Stimulated activated CD4-positive, alpha-beta T cell treated with anti-CD3 and anti-CD28 coated beads, TNF-alpha, amount 100 ng/mL, for 24 hours (primary cell): ENCODE measurements at regions not wholly inside any gene's neighbourhood (a gene's known extent, or its start where the extent isn't known, plus 50 kb on each side); places are given as distances from the start of the nearest gene placed in this dataset.
"Not testable (repeated sequence)": the region's sequence is repeated elsewhere in the genome, so short reads cannot be mapped to it uniquely, and the experiment has no call there.

Source experiments
- DNase-seq, 3 experiments: peaks; one replicate each; pipeline ENCODE4 v3.0.0-alpha.2; 2020; ENCODE audit warnings: low read depth in 3 of 3

GRCh38 chr4:180253419-180253818 is 1989.8 kb upstream of the TENM3 start:
- DNase-seq: no peak

DNA sequence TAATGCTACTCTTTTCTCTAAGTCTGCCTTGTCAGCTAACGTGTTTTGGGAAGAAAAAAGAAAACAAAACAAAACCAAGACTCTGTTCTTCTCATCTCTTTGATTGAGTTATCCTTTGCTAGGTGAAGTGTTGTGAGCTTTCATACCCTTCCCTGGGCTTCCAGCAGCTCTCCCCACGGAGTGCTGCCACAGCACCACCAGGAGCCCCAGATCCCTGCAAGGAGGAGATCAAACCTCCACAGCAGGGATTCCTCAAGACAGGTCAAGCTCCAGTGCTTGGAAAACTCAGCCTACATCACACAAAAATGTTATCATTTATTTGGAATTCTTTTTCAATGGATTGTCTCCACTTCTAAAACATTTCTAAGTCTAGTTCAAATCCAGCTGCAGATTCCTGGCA is 1981.9 kb upstream of the TENM3 start:
- DNase-seq: no peak

GRCh38 chr4:180280076-180280475 is 1963.1 kb upstream of the TENM3 start:
- no peak for DNase-seq

- DNase-seq: no peak
Observed at GRCh38 chr4:180280726-180281297, 1962.4 kb upstream of the TENM3 start.

GRCh38 chr4:180281724-180282123 is 1961.5 kb upstream of the TENM3 start:
- DNase-seq: no peak

GRCh38 chr4:180284267-180284666 is 1958.9 kb upstream of the TENM3 start:
- no peak for DNase-seq

GRCh38 chr4:180285796-180286195 is 1957.4 kb upstream of the TENM3 start:
- no peak for DNase-seq

- no peak for DNase-seq
Observed at GRCh38 chr4:180292339-180292738, 1950.9 kb upstream of the TENM3 start.

GRCh38 chr4:180296036-180296599 is 1947.1 kb upstream of the TENM3 start:
- no peak for DNase-seq

- DNase-seq: no peak
Observed at GRCh38 chr4:180304321-180304720, 1938.9 kb upstream of the TENM3 start.

- no peak for DNase-seq
Observed at GRCh38 chr4:180310616-180311015, 1932.6 kb upstream of the TENM3 start.

DNA sequence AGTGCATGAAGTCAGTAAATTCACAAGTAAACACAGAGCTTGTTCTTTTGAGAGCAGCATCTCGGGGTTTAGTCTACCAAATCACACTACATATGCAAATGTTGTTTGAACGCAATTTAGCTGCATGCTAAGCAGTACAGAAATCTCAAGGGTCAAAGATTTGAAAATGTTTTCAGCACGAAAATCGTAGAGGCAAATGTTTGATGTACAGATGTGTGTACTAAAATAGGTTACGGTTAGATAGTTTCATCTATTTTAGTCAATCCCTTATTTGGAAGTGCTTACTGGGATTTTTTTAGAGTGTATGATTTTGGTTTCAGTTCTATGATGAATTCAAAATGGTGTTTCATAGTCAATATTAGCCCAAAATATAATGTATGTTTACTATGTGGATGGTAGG is 1928.2 kb upstream of the TENM3 start:
- no peak for DNase-seq

GRCh38 chr4:180330521-180330920 is 1912.7 kb upstream of the TENM3 start:
- DNase-seq: no peak

DNA sequence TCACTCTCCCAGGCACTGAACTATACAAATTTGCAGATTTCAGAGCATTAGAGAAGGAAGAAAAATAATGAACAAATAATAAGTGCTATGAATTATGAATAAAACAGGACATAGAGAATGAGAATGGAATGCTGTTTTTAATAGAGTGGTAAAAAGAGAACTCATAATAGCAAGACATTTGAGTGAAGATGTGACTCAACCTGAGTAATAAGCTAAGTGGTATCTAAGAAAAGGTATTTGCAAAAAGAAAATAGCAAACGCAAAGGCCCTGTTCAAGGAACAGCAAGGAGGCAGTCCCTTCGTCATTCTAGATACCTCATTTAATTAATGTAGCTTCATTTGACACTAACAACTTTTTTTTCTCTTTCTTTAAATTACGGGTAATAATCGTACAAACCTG is 1910.0 kb upstream of the TENM3 start:
- no peak for DNase-seq

DNA sequence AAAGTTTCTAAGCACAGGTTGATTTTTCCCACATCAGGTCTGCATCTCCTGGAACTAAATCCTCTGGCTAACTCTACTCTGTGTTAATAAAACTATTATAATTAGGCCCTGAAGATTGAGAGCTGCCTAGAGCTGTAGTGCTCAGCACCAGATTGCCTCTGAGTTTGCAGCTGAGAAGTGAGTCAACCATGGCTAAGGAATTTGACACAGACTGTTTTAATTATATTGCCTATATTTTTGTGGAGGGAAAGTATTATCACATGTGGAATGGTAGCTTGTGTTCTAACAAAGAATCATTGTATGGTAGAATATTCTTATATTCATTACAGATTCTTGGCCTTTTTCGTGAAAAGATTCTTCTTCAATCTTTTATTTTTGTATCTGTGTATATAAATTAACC is 1907.6 kb upstream of the TENM3 start:
- DNase-seq: no peak

DNA sequence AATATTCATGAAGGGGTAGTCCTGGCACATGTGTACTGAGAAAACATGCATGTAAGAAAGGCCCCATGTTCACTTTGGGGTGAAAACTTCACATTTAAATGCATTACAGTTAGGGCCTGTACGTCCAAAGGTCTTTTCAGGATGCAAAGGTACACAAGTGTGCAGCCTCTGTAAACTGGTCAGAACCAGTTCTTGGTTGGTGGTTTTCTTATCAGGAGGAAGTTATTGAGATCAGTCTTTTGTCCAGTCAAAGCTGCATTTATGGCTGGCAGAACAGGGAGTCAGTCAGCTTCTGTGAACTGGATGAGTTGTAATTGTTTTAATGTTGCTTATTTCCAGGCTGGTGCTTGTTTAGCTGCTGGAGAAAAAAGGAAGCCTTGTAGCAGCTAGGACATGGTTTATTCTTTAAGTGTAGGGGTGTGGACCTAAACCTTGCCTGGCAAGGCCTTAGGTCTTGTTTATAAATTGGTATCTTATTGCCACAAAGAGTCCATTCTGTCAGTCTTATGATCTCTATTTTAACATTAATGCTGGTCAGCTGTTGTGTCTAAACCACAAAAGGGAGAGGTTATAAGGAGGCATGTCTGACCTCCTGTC is 1906.6 kb upstream of the TENM3 start:
- DNase-seq: no peak

DNA sequence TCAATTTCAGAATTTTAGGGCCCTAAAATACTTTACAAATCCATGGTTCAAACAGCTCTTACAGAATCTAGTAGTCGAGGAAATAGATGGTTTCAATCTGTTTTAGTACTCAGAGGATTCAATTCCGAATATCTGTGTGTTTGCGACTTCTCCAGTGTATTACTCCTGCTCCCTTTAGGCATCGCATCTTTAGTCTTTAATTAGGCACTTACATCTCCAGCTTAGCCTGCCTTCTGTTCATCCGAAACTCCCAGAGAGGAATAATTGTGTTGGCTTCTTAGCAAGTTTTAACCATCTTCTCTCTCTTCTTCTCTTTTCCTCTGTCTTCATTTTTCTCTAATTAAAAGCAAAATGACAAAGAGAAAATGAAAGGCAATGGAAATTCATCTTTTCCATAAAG is 1901.3 kb upstream of the TENM3 start:
- no peak for DNase-seq

DNA sequence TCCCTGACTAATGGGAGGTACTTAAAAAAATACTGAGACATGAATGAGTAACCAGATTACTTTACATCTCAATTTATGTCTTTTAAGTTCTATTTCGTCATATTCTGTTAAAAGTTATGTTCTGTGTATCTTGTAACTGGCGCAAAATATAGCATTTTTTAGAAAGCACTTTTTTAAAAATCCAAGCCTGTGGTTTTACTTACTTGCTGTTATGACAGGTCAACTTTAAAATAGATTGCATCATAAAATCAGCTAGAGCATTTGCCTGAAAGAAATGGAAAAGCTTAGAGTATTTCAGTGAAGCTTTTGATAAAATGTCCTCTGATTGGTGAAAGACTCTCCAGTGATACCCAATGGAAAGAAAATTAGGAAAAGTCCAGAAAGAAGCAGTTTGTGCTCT is 1892.3 kb upstream of the TENM3 start:
- no peak for DNase-seq

DNA sequence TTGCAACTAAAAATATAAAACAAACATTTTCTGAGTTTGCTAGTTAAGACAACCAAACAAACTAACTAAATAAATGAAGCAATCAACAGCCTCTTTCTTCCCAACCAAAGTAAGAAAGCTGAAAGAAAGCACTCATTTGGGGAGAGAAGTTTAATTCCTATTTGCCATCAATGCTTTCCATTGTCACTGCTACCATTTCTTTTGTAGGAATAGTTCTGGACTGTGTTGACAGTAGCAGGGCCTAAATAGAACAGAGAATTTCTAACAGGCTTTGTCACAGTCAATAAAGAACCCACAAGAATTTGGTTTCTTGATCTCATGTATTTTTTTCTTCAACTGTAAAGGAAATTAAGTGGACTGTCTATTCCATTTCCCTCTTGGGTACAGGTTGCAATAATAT is 1886.4 kb upstream of the TENM3 start:
- no peak for DNase-seq

DNA sequence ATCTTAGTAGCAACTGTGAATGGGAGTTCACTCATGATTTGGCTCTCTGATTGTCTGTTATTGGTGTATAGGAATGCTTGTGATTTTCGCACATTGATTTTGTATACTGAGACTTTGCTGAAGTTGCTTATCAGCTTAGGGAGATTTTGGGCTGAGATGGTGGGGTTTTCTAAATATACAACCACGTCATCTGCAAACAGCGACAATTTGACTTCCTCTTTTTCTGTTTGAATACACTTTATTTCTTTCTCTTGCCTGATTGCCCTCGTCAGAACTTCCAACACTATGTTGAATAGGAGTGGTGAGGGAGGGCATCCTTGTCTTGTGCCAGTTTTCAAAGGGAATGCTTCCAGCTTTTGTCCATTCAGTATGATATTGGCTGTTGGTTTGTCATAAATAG is 1883.1 kb upstream of the TENM3 start:
- DNase-seq: not testable (repeated sequence)

DNA sequence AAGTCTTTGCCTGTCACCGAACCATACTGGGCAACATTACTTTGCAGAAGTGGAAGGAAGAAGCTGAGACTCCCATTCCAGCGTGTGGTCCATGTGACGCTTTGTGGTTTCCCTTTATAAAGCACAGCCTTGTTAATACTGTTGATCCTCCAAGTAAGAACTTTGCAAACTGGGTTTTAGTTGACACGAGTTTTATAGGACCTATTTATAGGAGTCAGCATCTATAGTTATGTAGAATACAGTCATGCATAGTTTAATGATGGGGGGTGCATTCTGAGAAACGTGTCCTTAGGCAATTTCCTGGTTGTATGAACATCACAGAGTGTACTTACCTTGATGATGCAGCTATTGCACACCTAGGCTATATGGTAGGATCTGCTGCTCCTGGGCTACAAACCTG is 1879.4 kb upstream of the TENM3 start:
- no peak for DNase-seq

DNA sequence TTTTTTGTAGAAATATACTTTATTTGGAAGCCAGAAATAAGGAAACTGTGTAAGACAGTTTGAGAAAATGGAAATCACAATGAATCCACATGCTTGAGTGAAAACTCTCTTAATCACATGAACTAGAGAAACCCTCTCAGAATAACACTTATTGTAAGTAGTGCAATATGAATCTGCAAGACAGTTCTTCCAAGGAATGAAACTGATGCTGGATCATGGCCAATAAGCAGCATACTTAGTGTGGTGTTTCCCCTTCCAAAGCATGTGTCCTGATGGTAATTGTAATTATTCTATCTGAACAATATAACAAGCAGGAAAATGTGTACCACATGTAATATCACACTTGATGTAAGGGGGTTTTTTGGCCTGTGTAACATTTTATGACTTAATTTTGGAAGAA is 1870.5 kb upstream of the TENM3 start:
- no peak for DNase-seq

DNA sequence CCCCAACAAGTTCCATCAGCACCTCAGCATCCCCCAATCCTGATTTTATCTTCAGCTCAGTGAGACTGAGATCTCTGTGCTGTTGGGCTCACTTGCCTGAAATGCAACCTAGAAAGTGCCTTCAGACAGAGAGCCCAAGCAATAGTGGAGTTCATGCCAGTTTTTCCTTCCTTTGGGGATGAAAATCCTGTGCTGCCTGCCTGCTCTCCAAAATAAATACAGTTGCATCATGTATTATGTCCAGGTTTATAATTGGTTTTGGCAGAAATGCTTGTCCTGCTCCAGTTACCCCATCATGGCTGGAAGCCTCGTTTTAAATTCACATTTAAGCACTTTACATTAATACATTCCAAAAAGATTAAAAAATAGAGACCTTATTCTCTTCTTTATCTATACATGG is 1865.5 kb upstream of the TENM3 start:
- no peak for DNase-seq

DNA sequence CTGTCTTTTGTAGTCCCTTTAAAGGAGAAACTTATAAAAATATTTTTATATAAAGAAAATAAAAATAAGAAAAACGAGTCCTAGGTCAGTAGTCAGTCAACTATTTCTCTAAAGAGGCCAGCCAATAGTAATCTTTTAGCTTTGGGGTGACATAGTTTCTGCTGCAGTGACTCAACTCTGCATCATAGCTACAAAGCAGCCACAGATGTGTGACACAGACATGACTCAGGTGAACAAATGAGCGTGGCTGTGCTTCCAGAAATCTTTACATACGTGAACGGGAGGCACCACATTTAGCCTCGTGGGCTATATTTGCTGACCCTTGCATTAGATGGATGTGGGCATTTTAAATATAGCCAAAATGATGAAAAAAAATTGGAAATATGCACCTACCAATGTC is 1862.5 kb upstream of the TENM3 start:
- no peak for DNase-seq
